Hepatocyte (in vitro differentiated cells): ENCODE measurements at regions not wholly inside any gene's neighbourhood (a gene's known extent, or its start where the extent isn't known, plus 50 kb on each side); places are given as distances from the start of the nearest gene placed in this dataset.

Experiments
- EZH2phosphoT487 ChIP-seq: fragments of 200-600 bp; sonication (generic); IDR thresholded peaks from one replicate; pipeline ENCODE4 v1.6.1; 2018; ENCODE audit warnings: antibody characterized with exemption, mild to moderate bottlenecking, low read depth, moderate library complexity; ENCODE audit not compliant: unreplicated experiment, severe bottlenecking
- TF ChIP-seq, protein P1 (sequence below): fragments of 200-600 bp; sonication (generic); IDR thresholded peaks from 2 replicates; pipeline ENCODE4 v1.5.1; 2016; ENCODE audit warnings: antibody characterized with exemption, mild to moderate bottlenecking; ENCODE audit not compliant: poor library complexity

DNA sequence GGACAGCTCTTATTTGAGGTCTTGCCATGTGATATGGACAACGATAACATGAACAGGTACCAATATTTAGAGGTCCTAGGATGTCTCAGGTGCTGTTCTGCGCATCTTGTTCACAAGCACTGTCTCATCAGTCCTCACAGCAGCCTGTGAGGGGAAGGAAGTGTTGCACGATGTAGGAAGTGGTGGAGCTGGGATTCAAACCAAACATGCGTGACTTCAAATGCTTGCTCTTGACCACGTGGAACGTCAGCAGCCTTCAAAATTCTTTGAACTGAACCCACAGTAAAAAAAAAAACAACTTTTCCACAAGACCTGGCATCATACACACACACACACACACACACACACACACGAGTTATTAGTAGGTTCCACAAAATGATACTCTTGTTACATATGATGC is 153.4 kb upstream of the SMAD3 start:
- TF ChIP-seq, protein P1, sequence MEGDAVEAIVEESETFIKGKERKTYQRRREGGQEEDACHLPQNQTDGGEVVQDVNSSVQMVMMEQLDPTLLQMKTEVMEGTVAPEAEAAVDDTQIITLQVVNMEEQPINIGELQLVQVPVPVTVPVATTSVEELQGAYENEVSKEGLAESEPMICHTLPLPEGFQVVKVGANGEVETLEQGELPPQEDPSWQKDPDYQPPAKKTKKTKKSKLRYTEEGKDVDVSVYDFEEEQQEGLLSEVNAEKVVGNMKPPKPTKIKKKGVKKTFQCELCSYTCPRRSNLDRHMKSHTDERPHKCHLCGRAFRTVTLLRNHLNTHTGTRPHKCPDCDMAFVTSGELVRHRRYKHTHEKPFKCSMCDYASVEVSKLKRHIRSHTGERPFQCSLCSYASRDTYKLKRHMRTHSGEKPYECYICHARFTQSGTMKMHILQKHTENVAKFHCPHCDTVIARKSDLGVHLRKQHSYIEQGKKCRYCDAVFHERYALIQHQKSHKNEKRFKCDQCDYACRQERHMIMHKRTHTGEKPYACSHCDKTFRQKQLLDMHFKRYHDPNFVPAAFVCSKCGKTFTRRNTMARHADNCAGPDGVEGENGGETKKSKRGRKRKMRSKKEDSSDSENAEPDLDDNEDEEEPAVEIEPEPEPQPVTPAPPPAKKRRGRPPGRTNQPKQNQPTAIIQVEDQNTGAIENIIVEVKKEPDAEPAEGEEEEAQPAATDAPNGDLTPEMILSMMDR = no peak
- TF ChIP-seq EZH2phosphoT487 = no peak
